HG03064 (cell line): ENCODE measurements at regions not wholly inside any gene's neighbourhood (a gene's known extent, or its start where the extent isn't known, plus 50 kb on each side); places are given as distances from the start of the nearest gene placed in this dataset.
"Not testable (repeated sequence)": the region's sequence is repeated elsewhere in the genome, so short reads cannot be mapped to it uniquely, and the experiment has no call there.

Experiments
- ATAC-seq: cut with Tn5 transposase; IDR thresholded peaks from one replicate; pipeline ENCODE4 v1.9.1; 2021; ENCODE audit warnings: low read depth; ENCODE audit not compliant: unreplicated experiment

- no peak for ATAC-seq
Observed at GRCh38 chr2:125185691-125186270, 1160.7 kb downstream of the CNTNAP5 start.

GRCh38 chr2:125207431-125207830 lies 1182.3 kb downstream of the CNTNAP5 start:
- no peak for ATAC-seq

GRCh38 chr2:125216321-125216720 lies 1191.2 kb downstream of the CNTNAP5 start:
- no peak for ATAC-seq

GRCh38 chr2:125224188-125224587 lies 1199.1 kb downstream of the CNTNAP5 start:
- ATAC-seq = no peak

GRCh38 chr2:125224830-125225229 lies 1199.7 kb downstream of the CNTNAP5 start:
- ATAC-seq = no peak

GRCh38 chr2:125227843-125228392 lies 1202.8 kb downstream of the CNTNAP5 start:
- ATAC-seq = no peak

GRCh38 chr2:125240870-125241269 lies 1215.8 kb downstream of the CNTNAP5 start:
- ATAC-seq = no peak

- no peak for ATAC-seq
Observed at GRCh38 chr2:125243074-125243473, 1218.0 kb downstream of the CNTNAP5 start.

- ATAC-seq = no peak
Observed at GRCh38 chr2:125254010-125254409, 1228.9 kb downstream of the CNTNAP5 start.

GRCh38 chr2:125259451-125259850 lies 1234.4 kb downstream of the CNTNAP5 start:
- no peak for ATAC-seq

- ATAC-seq = not testable (repeated sequence)
Observed at GRCh38 chr2:125260366-125260930, 1235.4 kb downstream of the CNTNAP5 start.

- ATAC-seq = no peak
Observed at GRCh38 chr2:125264453-125264852, 1239.4 kb downstream of the CNTNAP5 start.

GRCh38 chr2:125267683-125268082 lies 1242.6 kb downstream of the CNTNAP5 start:
- ATAC-seq = no peak

GRCh38 chr2:125272651-125273050 lies 1247.6 kb downstream of the CNTNAP5 start:
- no peak for ATAC-seq

GRCh38 chr2:125274718-125275117 lies 1249.6 kb downstream of the CNTNAP5 start:
- no peak for ATAC-seq

- ATAC-seq = no peak
Observed at GRCh38 chr2:125280265-125280664, 1255.2 kb downstream of the CNTNAP5 start.

- ATAC-seq = no peak
Observed at GRCh38 chr2:125281242-125281641, 1256.2 kb downstream of the CNTNAP5 start.

GRCh38 chr2:125296742-125297141 lies 1271.7 kb downstream of the CNTNAP5 start:
- ATAC-seq = no peak

GRCh38 chr2:125310657-125311364 lies 1285.7 kb downstream of the CNTNAP5 start:
- no peak for ATAC-seq

GRCh38 chr2:125312342-125312741 lies 1287.3 kb downstream of the CNTNAP5 start:
- ATAC-seq = no peak

- no peak for ATAC-seq
Observed at GRCh38 chr2:125313806-125314205, 1288.7 kb downstream of the CNTNAP5 start.

- ATAC-seq = no peak
Observed at GRCh38 chr2:125318740-125319139, 1293.7 kb downstream of the CNTNAP5 start.
